MM.1S (cell line): ENCODE measurements at regions not wholly inside any gene's neighbourhood (a gene's known extent, or its start where the extent isn't known, plus 50 kb on each side); places are given as distances from the start of the nearest gene placed in this dataset.

Source experiments
- DNase-seq: peaks from one replicate; pipeline ENCODE4 v3.0.0-alpha.2; 2015
- H2AFZ ChIP-seq: fragments of 300-600 bp; sonication (generic); 2 replicates; pipeline ENCODE4 v1.6.0; 2016; ENCODE audit warnings: antibody characterized with exemption, low read length
- H3F3A ChIP-seq: fragments of 300-600 bp; sonication (generic); 2 replicates; pipeline ENCODE4 v1.6.1; 2016; ENCODE audit warnings: mild to moderate bottlenecking, antibody characterized with exemption, low read length, moderate library complexity, mixed read lengths; ENCODE audit not compliant: insufficient read depth
- H3K27ac ChIP-seq: fragments of 300-600 bp; sonication (generic); 2 replicates; pipeline ENCODE4 v1.5.1; 2016; ENCODE audit warnings: mild to moderate bottlenecking, low read length
- H3K27me3 ChIP-seq: fragments of 300-600 bp; sonication (generic); replicated peaks from 2 replicates; pipeline ENCODE4 v1.6.0; 2016; ENCODE audit warnings: low read length; ENCODE audit not compliant: insufficient read depth
- H3K36me3 ChIP-seq: fragments of 300-600 bp; sonication (generic); replicated peaks from 2 replicates; pipeline ENCODE4 v1.6.1; 2016; ENCODE audit warnings: mild to moderate bottlenecking, low read length, mixed read lengths; ENCODE audit not compliant: insufficient read depth
- H3K4me1 ChIP-seq: fragments of 300-600 bp; sonication (generic); 2 replicates; pipeline ENCODE4 v1.6.1; 2016; ENCODE audit warnings: low read length, mixed read lengths
- H3K4me2 ChIP-seq: fragments of 300-600 bp; sonication (generic); 2 replicates; pipeline ENCODE4 v1.6.0; 2016; ENCODE audit warnings: low read depth, low read length
- H3K4me3 ChIP-seq: fragments of 300-600 bp; sonication (generic); 2 replicates; pipeline ENCODE4 v1.5.1; 2016; ENCODE audit warnings: low read length, mixed read lengths
- H3K79me2 ChIP-seq: fragments of 300-600 bp; sonication (generic); 2 replicates; pipeline ENCODE4 v1.6.1; 2016; ENCODE audit warnings: mixed run types, low read length, mixed read lengths
- H3K9ac ChIP-seq: fragments of 300-600 bp; sonication (generic); 2 replicates; pipeline ENCODE4 v1.6.1; 2016; ENCODE audit warnings: low read length, mixed read lengths
- H3K9me2 ChIP-seq: fragments of 300-600 bp; sonication (generic); replicated peaks from 2 replicates; pipeline ENCODE4 v1.6.1; 2016; ENCODE audit warnings: mild to moderate bottlenecking, low read length, mixed read lengths; ENCODE audit not compliant: insufficient read depth
- H3K9me3 ChIP-seq: fragments of 300-600 bp; sonication (generic); replicated peaks from 2 replicates; pipeline ENCODE4 v1.6.1; 2016; ENCODE audit warnings: mild to moderate bottlenecking, low read length, mixed read lengths; ENCODE audit not compliant: insufficient read depth
- H4K20me1 ChIP-seq: fragments of 300-600 bp; sonication (generic); 2 replicates; pipeline ENCODE4 v1.6.1; 2016; ENCODE audit warnings: mild to moderate bottlenecking, low read length, moderate library complexity, mixed read lengths; ENCODE audit not compliant: insufficient read depth
- CTCF ChIP-seq: fragments of 300-600 bp; sonication (generic); IDR thresholded peaks from 2 replicates; pipeline ENCODE4 v1.5.1; 2016; ENCODE audit warnings: antibody characterized with exemption, low read length, mixed read lengths
- EZH2 ChIP-seq: fragments of 300-600 bp; sonication (generic); optimal IDR thresholded peaks from 2 replicates; pipeline ENCODE3; 2017; ENCODE audit warnings: low read depth, mild to moderate bottlenecking, antibody characterized with exemption, low read length, mixed read lengths
- EZH2phosphoT487 ChIP-seq: fragments of 300-600 bp; sonication (generic); IDR thresholded peaks from 2 replicates; pipeline ENCODE4 v1.6.1; 2018; ENCODE audit warnings: antibody characterized with exemption, low read length

DNA sequence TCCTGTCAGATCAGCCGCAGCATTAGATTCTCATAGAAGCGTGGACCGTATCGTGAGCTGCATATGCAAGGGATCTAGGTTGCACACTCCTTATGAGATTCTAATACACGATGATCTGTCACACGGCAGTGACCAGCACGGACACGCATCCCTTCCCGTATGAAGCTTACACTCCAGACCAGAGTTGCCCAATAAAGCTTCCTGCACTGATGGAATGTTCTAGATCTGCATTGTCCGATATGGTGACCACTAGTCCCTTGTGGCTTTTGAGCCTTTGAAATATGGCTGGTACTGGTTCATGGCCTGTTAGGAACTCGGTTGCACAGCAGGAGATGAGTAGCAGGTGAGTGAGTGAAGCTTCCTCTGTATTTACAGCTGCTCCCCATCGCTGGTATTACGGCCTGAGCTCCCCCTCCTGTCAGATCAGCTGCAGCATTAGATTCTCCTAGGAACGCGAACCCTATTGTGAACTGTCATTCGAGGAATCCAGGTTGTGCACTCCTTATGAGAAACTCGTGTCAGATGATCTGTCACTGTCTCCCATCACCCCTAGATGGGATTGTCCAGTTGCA is 49.8 kb upstream of the ZCCHC14 start:
- no peaks in the 10 kb centered on the region for H3K4me1 ChIP-seq

More for the DNA sequence above, 49.8 kb upstream of the ZCCHC14 start:
- no peak overlapping the region for H3K27ac ChIP-seq
- H3K9ac ChIP-seq: no peak overlapping the region
- H3K4me2 ChIP-seq: no peak overlapping the region
- H3K79me2 ChIP-seq: no peaks in the 10 kb centered on the region
- no peak for DNase-seq
- no peaks in the 10 kb centered on the region for H3K9me3 ChIP-seq
- H3K27me3 ChIP-seq: peaks cover 79% of the 10 kb centered on the region
- no peak for TF ChIP-seq EZH2
- no peak for TF ChIP-seq EZH2phosphoT487
- TF ChIP-seq CTCF: no peak
- no peak overlapping the region for H3K4me3 ChIP-seq
- no peaks in the 10 kb centered on the region for H3K9me2 ChIP-seq
- H3K36me3 ChIP-seq: no peaks in the 10 kb centered on the region
- H3F3A ChIP-seq: no peaks in the 10 kb centered on the region
- H4K20me1 ChIP-seq: no peaks in the 10 kb centered on the region
- no peak overlapping the region for H2AFZ ChIP-seq
